ENCODE measurements at regions not wholly inside any gene's neighbourhood (a gene's known extent, or its start where the extent isn't known, plus 50 kb on each side); places are given as distances from the start of the nearest gene placed in this dataset.

DNA sequence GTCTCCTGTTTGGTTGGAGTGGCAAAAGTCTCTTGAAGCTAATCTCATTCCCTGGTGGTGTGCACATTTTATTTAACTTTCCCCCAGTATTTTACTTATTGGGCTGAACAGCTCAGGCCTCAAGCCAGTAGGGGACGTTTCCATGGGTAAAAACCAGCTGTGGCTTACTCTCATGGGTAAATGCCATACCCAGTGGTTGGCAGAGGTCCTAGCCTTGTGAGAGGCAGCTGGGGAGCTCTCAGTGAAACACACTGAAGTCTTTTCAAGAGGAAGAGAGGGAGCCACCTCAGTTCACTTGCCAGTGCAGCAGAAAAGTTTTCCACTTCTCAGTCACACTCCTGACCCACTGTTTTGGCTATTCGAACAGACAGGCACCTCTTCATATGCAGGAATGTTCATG lies 1964.2 kb downstream of the ARAP2 start:
- TF ChIP-seq, protein P1, sequence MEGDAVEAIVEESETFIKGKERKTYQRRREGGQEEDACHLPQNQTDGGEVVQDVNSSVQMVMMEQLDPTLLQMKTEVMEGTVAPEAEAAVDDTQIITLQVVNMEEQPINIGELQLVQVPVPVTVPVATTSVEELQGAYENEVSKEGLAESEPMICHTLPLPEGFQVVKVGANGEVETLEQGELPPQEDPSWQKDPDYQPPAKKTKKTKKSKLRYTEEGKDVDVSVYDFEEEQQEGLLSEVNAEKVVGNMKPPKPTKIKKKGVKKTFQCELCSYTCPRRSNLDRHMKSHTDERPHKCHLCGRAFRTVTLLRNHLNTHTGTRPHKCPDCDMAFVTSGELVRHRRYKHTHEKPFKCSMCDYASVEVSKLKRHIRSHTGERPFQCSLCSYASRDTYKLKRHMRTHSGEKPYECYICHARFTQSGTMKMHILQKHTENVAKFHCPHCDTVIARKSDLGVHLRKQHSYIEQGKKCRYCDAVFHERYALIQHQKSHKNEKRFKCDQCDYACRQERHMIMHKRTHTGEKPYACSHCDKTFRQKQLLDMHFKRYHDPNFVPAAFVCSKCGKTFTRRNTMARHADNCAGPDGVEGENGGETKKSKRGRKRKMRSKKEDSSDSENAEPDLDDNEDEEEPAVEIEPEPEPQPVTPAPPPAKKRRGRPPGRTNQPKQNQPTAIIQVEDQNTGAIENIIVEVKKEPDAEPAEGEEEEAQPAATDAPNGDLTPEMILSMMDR (IDR thresholded peaks at IDR 0.05; ENCODE audit: insufficient read depth, low read depth, low read length): no peak
- H3K4me3 ChIP-seq (ENCODE audit: low read depth, low read length): no peak overlapping the region
- DNase-seq (ENCODE audit: low read depth): no peak

DNA sequence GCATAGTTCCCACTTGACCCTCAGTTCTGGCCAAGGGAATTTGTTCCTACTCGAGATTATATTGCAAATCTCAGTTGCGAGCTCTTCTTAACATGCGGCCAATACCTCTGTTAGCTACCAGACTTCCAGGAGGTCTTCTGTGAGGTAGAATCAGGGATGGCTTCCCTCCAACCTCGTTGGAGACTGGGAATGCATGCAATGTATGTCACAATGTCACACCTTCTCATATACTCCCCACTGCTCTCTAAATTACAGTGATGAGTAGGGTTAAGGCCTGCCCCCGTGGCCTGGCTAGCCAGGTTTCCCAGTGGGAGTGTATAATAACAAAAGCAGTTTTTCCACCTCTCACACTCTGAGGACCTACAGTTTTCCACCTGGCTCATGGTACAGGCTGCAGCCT lies 1962.5 kb downstream of the ARAP2 start:
- TF ChIP-seq, protein P1 (IDR thresholded peaks at IDR 0.05; ENCODE audit: insufficient read depth, low read depth, low read length): no peak
- DNase-seq (ENCODE audit: low read depth): no peak
- no peak overlapping the region for H3K4me3 ChIP-seq (ENCODE audit: low read depth, low read length)

GRCh38 chr4:34289489-34289888 lies 1954.8 kb downstream of the ARAP2 start:
- H3K4me3 ChIP-seq (ENCODE audit: low read depth, low read length): no peak overlapping the region
- TF ChIP-seq, protein P1 (IDR thresholded peaks at IDR 0.05; ENCODE audit: insufficient read depth, low read depth, low read length): no peak
- no peak for DNase-seq (ENCODE audit: low read depth)

DNA sequence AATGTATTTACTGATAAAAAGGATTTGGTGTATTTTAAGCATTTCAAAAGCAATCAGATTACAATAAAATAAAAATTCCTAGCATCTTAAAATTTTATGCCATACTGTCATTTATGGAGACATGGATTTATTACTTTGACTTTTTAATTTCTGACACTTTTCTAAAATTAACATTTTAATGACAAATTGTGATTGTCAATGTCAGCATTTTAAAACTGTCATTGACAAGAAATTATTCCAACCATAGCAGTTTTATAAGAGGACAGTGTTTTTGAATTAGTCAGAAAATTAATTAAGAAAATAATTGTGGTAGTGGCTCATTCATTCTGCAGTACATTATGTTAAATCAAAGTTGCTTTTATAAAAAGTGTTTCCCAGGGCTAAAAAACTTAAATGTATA lies 1954.4 kb downstream of the ARAP2 start:
- TF ChIP-seq, protein P1 (IDR thresholded peaks at IDR 0.05; ENCODE audit: insufficient read depth, low read depth, low read length): no peak
- no peak for DNase-seq (ENCODE audit: low read depth)
- H3K4me3 ChIP-seq (ENCODE audit: low read depth, low read length): no peak overlapping the region

GRCh38 chr4:34293459-34293858 lies 1950.9 kb downstream of the ARAP2 start:
- TF ChIP-seq, protein P1 (IDR thresholded peaks at IDR 0.05; ENCODE audit: insufficient read depth, low read depth, low read length): no peak
- DNase-seq (ENCODE audit: low read depth): no peak
- H3K4me3 ChIP-seq (ENCODE audit: low read depth, low read length): no peak overlapping the region

DNA sequence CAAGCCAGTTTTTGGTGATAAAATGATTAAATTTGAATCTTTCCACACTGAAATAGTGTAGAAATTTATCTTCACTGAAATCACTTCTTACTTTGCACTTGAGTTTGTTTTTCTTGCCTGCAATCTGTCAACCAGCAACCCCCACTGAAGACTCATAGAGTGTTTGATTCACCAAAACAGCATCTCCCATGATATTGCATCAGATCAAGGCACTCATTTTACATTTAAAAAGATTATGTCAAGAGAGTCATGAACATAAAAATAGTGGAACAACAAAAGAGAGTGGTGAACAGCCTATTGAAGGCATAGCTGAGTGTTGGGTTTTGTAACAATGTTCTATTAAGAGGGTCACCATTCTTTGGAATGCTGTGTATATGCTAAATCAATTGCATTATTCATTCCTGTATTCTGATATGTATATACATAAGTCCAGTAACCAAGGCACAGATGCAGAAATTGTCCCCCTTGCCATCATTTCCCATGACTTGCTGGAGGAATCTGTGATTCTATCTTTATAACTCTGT lies 1934.9 kb downstream of the ARAP2 start:
- peak; percentile 3 for DNase-seq (ENCODE audit: low read depth)
- H3K4me3 ChIP-seq (ENCODE audit: low read depth, low read length): no peak overlapping the region
- TF ChIP-seq, protein P1 (IDR thresholded peaks at IDR 0.05; ENCODE audit: insufficient read depth, low read depth, low read length): no peak

DNA sequence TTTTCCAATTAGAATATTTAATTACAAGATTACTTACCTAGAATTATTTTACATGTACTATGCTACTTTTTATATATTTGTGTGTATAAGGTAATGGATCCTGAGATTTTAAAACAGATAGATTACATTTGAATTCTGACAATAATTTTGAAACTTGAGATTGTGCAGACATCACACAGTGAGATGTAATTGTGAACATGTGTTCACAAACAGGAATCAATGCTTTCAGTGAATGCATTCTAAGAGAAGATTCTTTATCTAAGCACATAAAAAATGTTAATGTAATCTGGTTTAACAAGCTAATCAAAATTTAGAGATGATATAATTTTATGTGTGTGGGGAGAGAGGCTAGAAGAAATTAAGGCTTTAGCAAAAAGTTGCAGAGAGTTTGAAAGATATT lies 1925.5 kb downstream of the ARAP2 start:
- no peak for DNase-seq (ENCODE audit: low read depth)
- H3K4me3 ChIP-seq (ENCODE audit: low read depth, low read length): no peak overlapping the region
- TF ChIP-seq, protein P1 (IDR thresholded peaks at IDR 0.05; ENCODE audit: insufficient read depth, low read depth, low read length): no peak
